Gastrocnemius medialis (tissue), 4 donors: ENCODE measurements at regions not wholly inside any gene's neighbourhood (a gene's known extent, or its start where the extent isn't known, plus 50 kb on each side); places are given as distances from the start of the nearest gene placed in this dataset.

Source experiments
- ATAC-seq, 2 donors: fragments of 150-250 bp; one replicate each; pipeline ENCODE4 v1.9.1; 2016
- DNase-seq, 2 donors: peaks; one replicate each; pipeline ENCODE4 v3.0.0-alpha.2; 2019
- H3K27ac ChIP-seq, 4 donors: fragments of 200-600 bp; sonication (generic); 1 replicate in 1 of 4; 2 replicates in 3 of 4; pipeline ENCODE4 v1.5.1; 2016 to 2018; ENCODE audit warnings: mild to moderate bottlenecking in 2 of 4, moderate library complexity in 1 of 4
- H3K27me3 ChIP-seq, 3 donors: fragments of 200-600 bp; sonication (generic) in 2 of 3; 1 replicate in 1 of 3; 2 replicates in 2 of 3; pipeline versions ENCODE4 v1.5.1 to v1.6.0; 2016 to 2019; ENCODE audit warnings: mild to moderate bottlenecking in 1 of 3, moderate library complexity in 1 of 3
- H3K36me3 ChIP-seq, 2 donors: fragments of 200-600 bp; sonication (generic) in 1 of 2; one replicate each; pipeline ENCODE4 v1.5.1; 2017 to 2018
- H3K4me1 ChIP-seq, 2 donors: fragments of 200-600 bp; sonication (generic) in 1 of 2; one replicate each; pipeline ENCODE4 v1.5.1; 2016 to 2017; ENCODE audit warnings: mild to moderate bottlenecking in 2 of 2
- H3K4me3 ChIP-seq, 4 donors: fragments of 200-600 bp; sonication (generic) in 3 of 4; 1 replicate in 1 of 4; 2 replicates in 3 of 4; pipeline ENCODE4 v1.5.1; 2016 to 2019; ENCODE audit warnings: mild to moderate bottlenecking in 2 of 4
- H3K9me3 ChIP-seq, 3 donors: fragments of 200-600 bp; sonication (generic) in 2 of 3; 1 replicate in 1 of 3; 2 replicates in 2 of 3; pipeline ENCODE4 v1.5.1; 2016 to 2019
- CTCF ChIP-seq, 5 experiments: fragments of 450-650 bp in 3 of 5; fragments of 200-600 bp in 2 of 5; sonication (generic) in 2 of 5; IDR thresholded peaks in 4 of 5; conservative IDR thresholded peaks in 1 of 5; 1 replicate in 4 of 5; 2 replicates in 1 of 5; pipeline ENCODE4 v1.5.1; 2016 to 2019; ENCODE audit warnings: antibody characterized with exemption in 5 of 5, mild to moderate bottlenecking in 3 of 5, moderate library complexity in 3 of 5
- POLR2A ChIP-seq, 2 donors: fragments of 450-650 bp; IDR thresholded peaks; one replicate each; pipeline ENCODE4 v1.6.1; 2017; ENCODE audit warnings: antibody characterized with exemption in 2 of 2, mild to moderate bottlenecking in 2 of 2, moderate library complexity in 2 of 2
- in situ Hi-C, 4 donors: fragments of 200-750 bp; cut with MboI; loops; one replicate each; pipeline versions ENCODE4 v1.15.0 to v1.8.0; 2017; ENCODE audit warnings: low sequenced_read_pairs in 4 of 4
- intact Hi-C: fragments of 100-400 bp; cut with DNase I; formaldehyde crosslinking; loops from one replicate; pipeline ENCODE4 v1.15.1; 2023; ENCODE audit warnings: low total_unique reads

- H3K27me3 ChIP-seq: no peaks in the 10 kb centered on the region
- no peaks in the 10 kb centered on the region for H3K36me3 ChIP-seq
- no peaks in the 10 kb centered on the region for H3K4me1 ChIP-seq
- intact Hi-C loops: no loop called here
- in situ Hi-C loops: no loop called here
- DNase-seq (no peak), ATAC-seq (no peak)
- H3K9me3 ChIP-seq: no peaks in the 10 kb centered on the region
- TF ChIP-seq POLR2A (IDR thresholded peaks at IDR 0.05) (no peak), CTCF (IDR thresholded peaks at IDR 0.05 in 4 of 5, conservative IDR thresholded peaks at IDR 0.05 in 1 of 5) (no peak)
- H3K4me3 ChIP-seq: no peak overlapping the region
- no peak overlapping the region for H3K27ac ChIP-seq
Measured at GRCh38 chr10:37582237-37582636, 275.2 kb downstream of the ZNF248 start.

- ATAC-seq: no peak
- no peak for DNase-seq
- no peaks in the 10 kb centered on the region for H3K4me1 ChIP-seq
- TF ChIP-seq POLR2A (IDR thresholded peaks at IDR 0.05) (no peak), CTCF (IDR thresholded peaks at IDR 0.05 in 4 of 5, conservative IDR thresholded peaks at IDR 0.05 in 1 of 5) (no peak)
- H3K27ac ChIP-seq: no peak overlapping the region
- no peaks in the 10 kb centered on the region for H3K27me3 ChIP-seq
- H3K4me3 ChIP-seq: no peak overlapping the region
- intact Hi-C loops (no loop called here), in situ Hi-C loops (no loop called here)
- H3K9me3 ChIP-seq: no peaks in the 10 kb centered on the region
- no peaks in the 10 kb centered on the region for H3K36me3 ChIP-seq
Measured at GRCh38 chr10:37576154-37576553, 281.3 kb downstream of the ZNF248 start.

GRCh38 chr10:37572206-37572605, 285.2 kb downstream of the ZNF248 start:
- no peaks in the 10 kb centered on the region for H3K9me3 ChIP-seq
- peak; percentile 52 to 94 for ATAC-seq
- H3K4me1 ChIP-seq: no peaks in the 10 kb centered on the region
- peak in 1 of 2 donors; percentile 61 for DNase-seq
- no peak overlapping the region for H3K4me3 ChIP-seq
- intact Hi-C loops (no loop called here), in situ Hi-C loops (no loop called here)
- H3K27me3 ChIP-seq: no peaks in the 10 kb centered on the region
- TF ChIP-seq CTCF (IDR thresholded peaks at IDR 0.05 in 4 of 5, conservative IDR thresholded peaks at IDR 0.05 in 1 of 5) (no peak), POLR2A (IDR thresholded peaks at IDR 0.05) (no peak)
- no peaks in the 10 kb centered on the region for H3K36me3 ChIP-seq
- H3K27ac ChIP-seq: no peak overlapping the region

- ATAC-seq: no peak
- H3K4me3 ChIP-seq: no peak overlapping the region
- no peaks in the 10 kb centered on the region for H3K9me3 ChIP-seq
- no peaks in the 10 kb centered on the region for H3K36me3 ChIP-seq
- H3K27me3 ChIP-seq: no peaks in the 10 kb centered on the region
- no peak overlapping the region for H3K27ac ChIP-seq
- H3K4me1 ChIP-seq: no peaks in the 10 kb centered on the region
- TF ChIP-seq CTCF (IDR thresholded peaks at IDR 0.05 in 4 of 5, conservative IDR thresholded peaks at IDR 0.05 in 1 of 5) (no peak), POLR2A (IDR thresholded peaks at IDR 0.05) (no peak)
- in situ Hi-C loops (no loop called here), intact Hi-C loops (no loop called here)
- no peak for DNase-seq
Measured at GRCh38 chr10:37566332-37566731, 291.1 kb downstream of the ZNF248 start.

- in situ Hi-C loops (no loop called here), intact Hi-C loops (no loop called here)
- no peaks in the 10 kb centered on the region for H3K27me3 ChIP-seq
- H3K4me1 ChIP-seq: no peaks in the 10 kb centered on the region
- TF ChIP-seq POLR2A (IDR thresholded peaks at IDR 0.05) (no peak), CTCF (IDR thresholded peaks at IDR 0.05 in 4 of 5, conservative IDR thresholded peaks at IDR 0.05 in 1 of 5) (no peak)
- H3K36me3 ChIP-seq: no peaks in the 10 kb centered on the region
- H3K4me3 ChIP-seq: no peak overlapping the region
- no peak for DNase-seq
- no peaks in the 10 kb centered on the region for H3K9me3 ChIP-seq
- H3K27ac ChIP-seq: no peak overlapping the region
- ATAC-seq: no peak
Measured at GRCh38 chr10:37563715-37564108, 293.7 kb downstream of the ZNF248 start.
